AG10803 (cell line): ENCODE measurements at regions not wholly inside any gene's neighbourhood (a gene's known extent, or its start where the extent isn't known, plus 50 kb on each side); places are given as distances from the start of the nearest gene placed in this dataset.
"Not testable (repeated sequence)": the region's sequence is repeated elsewhere in the genome, so short reads cannot be mapped to it uniquely, and the experiment has no call there.

Experiments used
- DNase-seq: peaks from one replicate; pipeline ENCODE4 v3.0.0; 2010; ENCODE audit warnings: low read depth
- H3K4me3 ChIP-seq: 2 replicates; pipeline ENCODE4 v1.5.1; 2011; ENCODE audit warnings: mild to moderate bottlenecking, low read length, control low read depth
- CTCF ChIP-seq: conservative IDR thresholded peaks from 2 replicates; pipeline ENCODE4 v1.5.1; 2011; ENCODE audit warnings: mild to moderate bottlenecking, low read length, control low read depth, inconsistent platforms

GRCh38 chr7:78862-79261, 113.5 kb upstream of the FAM20C start:
- DNase-seq: not testable (repeated sequence)

GRCh38 chr7:79400-80055, 112.8 kb upstream of the FAM20C start:
- not testable (repeated sequence) for DNase-seq, H3K4me3 ChIP-seq

More at GRCh38 chr7:78862-79261, 113.5 kb upstream of the FAM20C start:
- not testable (repeated sequence) for H3K4me3 ChIP-seq

- TF ChIP-seq CTCF: no peak
- H3K4me3 ChIP-seq: no peak overlapping the region
- DNase-seq: no peak
Observed at GRCh38 chr7:80259-81067, 111.9 kb upstream of the FAM20C start.

GRCh38 chr7:81068-81925, 111.1 kb upstream of the FAM20C start:
- no peak for DNase-seq
- H3K4me3 ChIP-seq: no peak overlapping the region
- TF ChIP-seq CTCF: no peak

GRCh38 chr7:81926-82756, 110.2 kb upstream of the FAM20C start:
- no peak for DNase-seq

GRCh38 chr7:82757-83155, 109.6 kb upstream of the FAM20C start:
- no peak for TF ChIP-seq CTCF
- no peak overlapping the region for H3K4me3 ChIP-seq
- no peak for DNase-seq

More at GRCh38 chr7:81926-82756, 110.2 kb upstream of the FAM20C start:
- H3K4me3 ChIP-seq: no peak overlapping the region
- no peak for TF ChIP-seq CTCF

GRCh38 chr7:83441-83840, 108.9 kb upstream of the FAM20C start:
- no peak for DNase-seq
- H3K4me3 ChIP-seq: no peak overlapping the region
- TF ChIP-seq CTCF: no peak
